H1 (cell line): ENCODE measurements at regions not wholly inside any gene's neighbourhood (a gene's known extent, or its start where the extent isn't known, plus 50 kb on each side); places are given as distances from the start of the nearest gene placed in this dataset.

ENCODE experiments used
- CTCF ChIA-PET: fragments of 300-600 bp; sonication (Branson Sonifier 250); formaldehyde crosslinking; loops from one replicate; lab custom pipeline; 2021; ENCODE audit not compliant: partially characterized antibody; lab: Charles Lee
- POLR2A ChIA-PET: fragments of 300-600 bp; sonication (Branson Sonifier 250); formaldehyde crosslinking; loops from one replicate; lab custom pipeline; 2021; ENCODE audit warnings: inconsistent platforms; ENCODE audit not compliant: partially characterized antibody; lab: Charles Lee
- DNase-seq, 2 experiments: peaks; one replicate each; pipeline versions ENCODE4 v3.0.0 to v3.0.0-alpha.2; 2010 to 2022; ENCODE audit warnings: low spot score in 2 of 2, low read depth in 1 of 2, mixed read lengths in 1 of 2
- FAIRE-seq: peaks from 2 replicates; lab custom pipeline; 2011; peaks lifted over from hg19 to GRCh38; lab: Jason Lieb, UNC
- H2AFZ ChIP-seq: 2 replicates; pipeline ENCODE4 v1.8.1; 2012; ENCODE audit warnings: low read length, inconsistent platforms
- H2AK5ac ChIP-seq: 2 replicates; pipeline ENCODE4 v1.6.1; 2013; ENCODE audit warnings: low read depth, low read length
- H2BK120ac ChIP-seq: replicated peaks from 2 replicates; pipeline ENCODE3; 2013; ENCODE audit warnings: low read depth, low read length, inconsistent platforms
- H2BK12ac ChIP-seq: 2 replicates; pipeline ENCODE4 v1.6.1; 2013; ENCODE audit warnings: low read depth, low read length
- H2BK15ac ChIP-seq: 2 replicates; pipeline ENCODE4 v1.6.1; 2013; ENCODE audit warnings: low read length
- H2BK20ac ChIP-seq: 2 replicates; pipeline ENCODE4 v1.6.1; 2013; ENCODE audit warnings: low read length
- H2BK5ac ChIP-seq: 2 replicates; pipeline ENCODE4 v1.6.1; 2013; ENCODE audit warnings: low read depth, low read length
- H3K14ac ChIP-seq: 2 replicates; pipeline ENCODE4 v1.6.1; 2013; ENCODE audit warnings: inconsistent platforms; ENCODE audit not compliant: insufficient read length
- H3K18ac ChIP-seq: 2 replicates; pipeline ENCODE4 v1.6.1; 2013; ENCODE audit warnings: low read length; ENCODE audit errors: extremely low read depth
- H3K23ac ChIP-seq: 2 replicates; pipeline ENCODE4 v1.6.1; 2013; ENCODE audit warnings: inconsistent platforms; ENCODE audit not compliant: insufficient read length
- H3K23me2 ChIP-seq: 2 replicates; pipeline ENCODE4 v1.6.1; 2013; ENCODE audit warnings: low read depth, low read length
- H3K27ac ChIP-seq: 2 replicates; pipeline ENCODE4 v1.6.1; 2011; ENCODE audit warnings: low read depth, low read length, inconsistent platforms
- H3K27me3 ChIP-seq, 4 experiments: replicated peaks in 1 of 4; 1 replicate in 1 of 4; 2 replicates in 3 of 4; pipeline versions ENCODE4 v1.6.1 to v1.8.1; 2011 to 2013; ENCODE audit warnings: low read length in 3 of 4, mild to moderate bottlenecking in 3 of 4, inconsistent platforms in 2 of 4, mixed read lengths in 2 of 4, moderate library complexity in 1 of 4; ENCODE audit not compliant: control insufficient read depth in 3 of 4, insufficient read depth in 3 of 4; ENCODE audit errors: extremely low read depth in 1 of 4
- H3K36me3 ChIP-seq, 4 experiments: 2 replicates each; pipeline versions ENCODE4 v1.6.1 to v1.8.1; 2011 to 2013; ENCODE audit warnings: mild to moderate bottlenecking in 4 of 4, low read length in 3 of 4, moderate library complexity in 2 of 4, control low read depth in 1 of 4, inconsistent platforms in 1 of 4; ENCODE audit not compliant: insufficient read depth in 4 of 4, control insufficient read depth in 2 of 4
- H3K4ac ChIP-seq: replicated peaks from 2 replicates; pipeline ENCODE3; 2013; ENCODE audit warnings: low read length, low read depth, mixed read lengths, inconsistent platforms; ENCODE audit not compliant: insufficient read length
- H3K4me1 ChIP-seq, 4 experiments: replicated peaks in 1 of 4; 1 replicate in 1 of 4; 2 replicates in 3 of 4; pipeline versions ENCODE4 v1.6.1 to v1.8.1; 2011 to 2013; ENCODE audit warnings: low read length in 3 of 4, inconsistent platforms in 2 of 4, mixed read lengths in 1 of 4; ENCODE audit not compliant: insufficient read depth in 4 of 4, control insufficient read depth in 3 of 4
- H3K4me2 ChIP-seq, 2 experiments: 2 replicates each; pipeline versions ENCODE4 v1.6.1 to v1.8.1; 2011 to 2013; ENCODE audit warnings: low read depth in 2 of 2, low read length in 2 of 2, control low read depth in 1 of 2, inconsistent platforms in 1 of 2, mild to moderate bottlenecking in 1 of 2; ENCODE audit not compliant: insufficient read depth in 1 of 2
- H3K4me3 ChIP-seq, 4 experiments: fragments of 200-600, 300-600 bp in 1 of 4; sonication (generic), shearing (Covaris generic), sonication (Bioruptor Twin) in 1 of 4; 2 replicates each; pipeline versions ENCODE4 v1.5.1 to v1.8.1; 2011 to 2016; ENCODE audit warnings: low read length in 4 of 4, low read depth in 3 of 4, control low read depth in 2 of 4, inconsistent platforms in 2 of 4, mild to moderate bottlenecking in 2 of 4, mixed read lengths in 1 of 4, moderate library complexity in 1 of 4; ENCODE audit not compliant: insufficient read depth in 2 of 4; ENCODE audit errors: extremely low read depth in 1 of 4
- H3K56ac ChIP-seq: replicated peaks from 2 replicates; pipeline ENCODE3; 2013; ENCODE audit warnings: low read depth, mild to moderate bottlenecking, mixed read lengths, low read length, inconsistent platforms; ENCODE audit not compliant: insufficient read length
- H3K79me1 ChIP-seq: 2 replicates; pipeline ENCODE4 v1.6.1; 2013; ENCODE audit warnings: low read depth, low read length, control low read depth
- H3K79me2 ChIP-seq, 2 experiments: 2 replicates each; pipeline versions ENCODE4 v1.6.1 to v1.8.1; 2012 to 2013; ENCODE audit warnings: low read length in 2 of 2, mild to moderate bottlenecking in 2 of 2, inconsistent platforms in 1 of 2; ENCODE audit not compliant: insufficient read depth in 2 of 2, control insufficient read depth in 1 of 2
- H3K9ac ChIP-seq, 4 experiments: replicated peaks in 1 of 4; 1 replicate in 1 of 4; 2 replicates in 3 of 4; pipeline versions ENCODE4 v1.6.1 to v1.8.1; 2011 to 2013; ENCODE audit warnings: low read depth in 3 of 4, low read length in 3 of 4, control low read depth in 2 of 4, mild to moderate bottlenecking in 2 of 4, moderate library complexity in 2 of 4, inconsistent platforms in 1 of 4; ENCODE audit errors: extremely low read depth in 1 of 4
- H3K9me3 ChIP-seq, 2 experiments: 2 replicates each; pipeline versions ENCODE4 v1.6.1 to v1.8.1; 2012 to 2013; ENCODE audit warnings: mild to moderate bottlenecking in 2 of 2, moderate library complexity in 2 of 2, control low read depth in 1 of 2, inconsistent platforms in 1 of 2, low read depth in 1 of 2, low read length in 1 of 2, mixed read lengths in 1 of 2; ENCODE audit not compliant: insufficient read depth in 2 of 2
- H4K20me1 ChIP-seq, 2 experiments: replicated peaks in 1 of 2; 2 replicates each; pipeline versions ENCODE3 to v1.8.1; 2011 to 2013; ENCODE audit warnings: inconsistent platforms in 2 of 2, low read length in 2 of 2, mild to moderate bottlenecking in 1 of 2; ENCODE audit not compliant: insufficient read depth in 2 of 2, control insufficient read depth in 1 of 2
- H4K5ac ChIP-seq: 2 replicates; pipeline ENCODE4 v1.6.1; 2013; ENCODE audit warnings: low read length, low read depth, mixed read lengths, inconsistent platforms; ENCODE audit not compliant: insufficient read length
- H4K8ac ChIP-seq: 2 replicates; pipeline ENCODE4 v1.8.0; 2013; ENCODE audit warnings: mild to moderate bottlenecking, moderate library complexity, low read length, inconsistent platforms; ENCODE audit not compliant: insufficient read depth; ENCODE audit errors: extremely low read depth
- H4K91ac ChIP-seq: replicated peaks from 2 replicates; pipeline ENCODE3; 2013; ENCODE audit warnings: low read length, mixed read lengths, inconsistent platforms; ENCODE audit not compliant: insufficient read length
- BACH1 ChIP-seq: IDR thresholded peaks from 2 replicates; pipeline ENCODE4 v1.6.1; 2012; ENCODE audit warnings: low read length, improper control_type of control experiment
- BCL11A ChIP-seq, 2 experiments: IDR thresholded peaks; one replicate each; pipeline ENCODE4 v1.6.1; 2011; ENCODE audit warnings: low read depth in 2 of 2, low read length in 2 of 2, mild to moderate bottlenecking in 2 of 2
- CBX5 ChIP-seq: fragments of 300-800, 300-1000 bp; sonication (generic); IDR thresholded peaks from 2 replicates; pipeline ENCODE4 v1.7.1; 2016; ENCODE audit warnings: antibody characterized with exemption, low read length, low read depth
- CHD1 ChIP-seq: IDR thresholded peaks from 2 replicates; pipeline ENCODE4 v1.6.1; 2012; ENCODE audit warnings: low read depth, low read length, improper control_type of control experiment
- CREB1 ChIP-seq: IDR thresholded peaks from 2 replicates; pipeline ENCODE4 v1.6.1; 2012; ENCODE audit warnings: inconsistent platforms
- EZH2 ChIP-seq: fragments of 200-600 bp; sonication (generic); IDR thresholded peaks from 2 replicates; pipeline ENCODE4 v1.7.1; 2012; ENCODE audit warnings: low read depth, mild to moderate bottlenecking, moderate library complexity, low read length, inconsistent platforms; ENCODE audit not compliant: severe bottlenecking
- HDAC2 ChIP-seq, 2 experiments: fragments of 300-600 bp in 1 of 2; sonication (generic) in 1 of 2; IDR thresholded peaks; 2 replicates each; pipeline ENCODE4 v1.6.1; 2011 to 2012; ENCODE audit warnings: low read depth in 2 of 2, low read length in 2 of 2, mild to moderate bottlenecking in 2 of 2, moderate library complexity in 2 of 2, borderline replicate concordance in 1 of 2, inconsistent platforms in 1 of 2
- JUND ChIP-seq: IDR thresholded peaks from 2 replicates; pipeline ENCODE4 v1.6.1; 2011; ENCODE audit warnings: mild to moderate bottlenecking, improper control_type of control experiment, low read length
- RAD21 ChIP-seq, 2 experiments: IDR thresholded peaks in 1 of 2; conservative IDR thresholded peaks in 1 of 2; 2 replicates each; pipeline ENCODE4 v1.6.1; 2011; ENCODE audit warnings: low read depth in 2 of 2, low read length in 2 of 2, improper control_type of control experiment in 1 of 2, inconsistent platforms in 1 of 2, mild to moderate bottlenecking in 1 of 2, moderate library complexity in 1 of 2
- SIRT6 ChIP-seq: IDR thresholded peaks from one replicate; pipeline ENCODE4 v1.7.1; 2012; ENCODE audit warnings: low read length, inconsistent platforms
- SP4 ChIP-seq: IDR thresholded peaks from 2 replicates; pipeline ENCODE4 v1.6.1; 2012; ENCODE audit warnings: low read length, inconsistent platforms
- TEAD4 ChIP-seq: IDR thresholded peaks from 2 replicates; pipeline ENCODE4 v1.6.1; 2012; ENCODE audit warnings: low read depth, low read length, inconsistent platforms, mixed read lengths
- YY1 ChIP-seq: IDR thresholded peaks from 2 replicates; pipeline ENCODE4 v1.6.1; 2011; ENCODE audit warnings: low read depth, mild to moderate bottlenecking, low read length
- WGBS, 2 experiments: shearing (Covaris generic) in 1 of 2; methylation state at CpG; one replicate each; pipeline versions ENCODE4 v1.1.6 to v1.1.7; 2013 to 2015; ENCODE audit warnings: low lambda C conversion rate in 2 of 2, mixed read lengths in 2 of 2, inconsistent platforms in 1 of 2, low coverage in 1 of 2, missing lambda C conversion rate in 1 of 2; ENCODE audit not compliant: insufficient replicate concordance in 2 of 2, insufficient coverage in 1 of 2, insufficient read length in 1 of 2; ENCODE audit errors: extremely low coverage in 1 of 2, missing lambda C conversion rate in 1 of 2; 5-methylcytosine and 5-hydroxymethylcytosine counted together

DNA sequence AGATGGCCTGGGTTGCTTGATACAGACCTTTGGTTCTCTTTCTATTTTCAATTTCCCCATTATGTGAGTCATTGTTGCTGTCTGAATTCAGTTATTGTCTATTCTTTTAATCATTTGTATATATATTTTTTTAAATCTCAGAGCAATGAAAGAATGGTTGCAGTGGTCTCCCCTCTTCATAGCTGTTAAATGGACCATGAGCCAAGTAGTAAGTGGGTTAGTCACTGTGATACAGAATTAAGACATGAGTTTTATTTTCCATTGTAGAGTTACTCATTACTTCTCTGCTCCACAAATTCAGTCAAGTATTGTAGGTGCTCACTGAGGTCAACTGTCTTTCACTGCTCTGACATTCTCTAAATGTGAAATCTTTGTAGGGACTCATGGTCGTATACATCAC lies 174.6 kb upstream of the GRAMD2B start:
- CTCF ChIA-PET = no interaction called here
- H3K14ac ChIP-seq = no peak overlapping the region
- no peak for FAIRE-seq

More for the DNA sequence above, 174.6 kb upstream of the GRAMD2B start:
- H3K9ac ChIP-seq = no peak overlapping the region
- H3K9me3 ChIP-seq = no peaks in the 10 kb centered on the region; a peak in 1 of 4 replicates
- no peak overlapping the region for H3K4me3 ChIP-seq
- no peak overlapping the region for H4K8ac ChIP-seq
- H2AK5ac ChIP-seq = no peak overlapping the region
- WGBS, 2 experiments = 91% methylated on average over 1 of the region's 1 CpG; no CpG with 5 or more reads in 1 of the 2 experiments
- H3K4me2 ChIP-seq = no peak overlapping the region
- H2AFZ ChIP-seq = no peak overlapping the region; the same call in 1 of the 2 replicates
- H3K79me1 ChIP-seq = no peaks in the 10 kb centered on the region
- H4K20me1 ChIP-seq = no peaks in the 10 kb centered on the region
- H3K23ac ChIP-seq = no peak overlapping the region
- no peak overlapping the region for H2BK20ac ChIP-seq
- no peaks in the 10 kb centered on the region for H3K27me3 ChIP-seq
- H2BK12ac ChIP-seq = no peak overlapping the region
- no peak overlapping the region for H3K27ac ChIP-seq
- no peak overlapping the region for H2BK15ac ChIP-seq
- no peak overlapping the region for H3K56ac ChIP-seq
- H3K4me1 ChIP-seq = no peaks in the 10 kb centered on the region
- no peak overlapping the region for H3K18ac ChIP-seq
- TF ChIP-seq BACH1 (no peak), CHD1 (no peak), SP4 (no peak), RAD21 (IDR thresholded peaks at IDR 0.05 in 1 of 2, conservative IDR thresholded peaks at IDR 0.05 in 1 of 2; ENCODE audit: low read depth in 2 of 2, low read length in 2 of 2) (no peak), HDAC2 (IDR thresholded peaks at IDR 0.05; ENCODE audit: borderline replicate concordance in 1 of 2, low read depth in 2 of 2, low read length in 2 of 2) (no peak), TEAD4 (no peak), CREB1 (no peak), CBX5 (no peak), JUND (no peak), YY1 (no peak), EZH2 (no peak), SIRT6 (no peak), BCL11A (IDR thresholded peaks at IDR 0.05; ENCODE audit: low read depth in 2 of 2, low read length in 2 of 2) (no peak)
- H2BK120ac ChIP-seq = no peak overlapping the region
- H3K4ac ChIP-seq = no peak overlapping the region
- H4K5ac ChIP-seq = no peak overlapping the region
- no peaks in the 10 kb centered on the region for H3K79me2 ChIP-seq
- no peaks in the 10 kb centered on the region for H3K36me3 ChIP-seq
- DNase-seq = no peak
- POLR2A ChIA-PET = no interaction called here
- no peak overlapping the region for H2BK5ac ChIP-seq
- no peak overlapping the region for H4K91ac ChIP-seq
- H3K23me2 ChIP-seq = no peaks in the 10 kb centered on the region
